Endothelial cell of umbilical vein (primary cell): ENCODE measurements at regions not wholly inside any gene's neighbourhood (a gene's known extent, or its start where the extent isn't known, plus 50 kb on each side); places are given as distances from the start of the nearest gene placed in this dataset.

ENCODE experiments used
- BruUV-seq: library from RNA; stranded (reverse); fragments of 400-500 nt; replicated peaks from 2 replicates; lab custom pipeline; 2021; lab: Mats Ljungman, UMichigan
- CTCF ChIA-PET: fragments of 300-600, 350-600 bp; sonication (Branson Sonifier 250); formaldehyde crosslinking; loops from one replicate; lab custom pipeline; 2021; ENCODE audit warnings: antibody characterized with exemption, inconsistent platforms; lab: Charles Lee
- POLR2A ChIA-PET: fragments of 300-600, 350-600 bp; sonication (Branson Sonifier 250); formaldehyde crosslinking; loops from one replicate; lab custom pipeline; 2021; ENCODE audit warnings: antibody characterized with exemption, inconsistent platforms; lab: Charles Lee
- DNase-seq: peaks from one replicate; pipeline ENCODE4 v3.0.0-alpha.2; 2011; ENCODE audit warnings: low read depth, low spot score
- FAIRE-seq: peaks from 2 replicates; lab custom pipeline; 2011; peaks lifted over from hg19 to GRCh38; lab: Jason Lieb, UNC
- H2AFZ ChIP-seq: 2 replicates; pipeline ENCODE4 v1.6.0; 2012; ENCODE audit warnings: low read depth, low read length, control low read depth, inconsistent platforms
- H3K27ac ChIP-seq: 2 replicates; pipeline ENCODE4 v1.5.1; 2011; ENCODE audit warnings: low read depth, mild to moderate bottlenecking, control low read depth, low read length, moderate library complexity; ENCODE audit not compliant: insufficient read depth
- H3K27me3 ChIP-seq, 2 experiments: 2 replicates each; pipeline versions ENCODE4 v1.6.0 to v1.6.1; 2011; ENCODE audit warnings: low read length in 2 of 2, mixed read lengths in 1 of 2; ENCODE audit not compliant: control insufficient read depth in 2 of 2, insufficient read depth in 2 of 2
- H3K36me3 ChIP-seq, 2 experiments: 2 replicates in 1 of 2; 3 replicates in 1 of 2; pipeline ENCODE4 v1.5.1; 2011; ENCODE audit warnings: low read length in 2 of 2, mild to moderate bottlenecking in 1 of 2, moderate library complexity in 1 of 2; ENCODE audit not compliant: control insufficient read depth in 2 of 2, insufficient read depth in 2 of 2; ENCODE audit errors: extremely low read depth in 1 of 2
- H3K4me1 ChIP-seq: 3 replicates; pipeline ENCODE4 v1.5.1; 2011; ENCODE audit warnings: mild to moderate bottlenecking, low read length; ENCODE audit not compliant: control insufficient read depth, insufficient read depth; ENCODE audit errors: extremely low read depth
- H3K4me2 ChIP-seq: 2 replicates; pipeline ENCODE4 v1.6.1; 2011; ENCODE audit warnings: low read length, control low read depth, mixed read lengths; ENCODE audit not compliant: insufficient read depth
- H3K4me3 ChIP-seq, 3 experiments: fragments of 200-600 bp in 1 of 3; sonication (generic), shearing (Covaris generic) in 1 of 3; replicated peaks in 1 of 3; 2 replicates each; pipeline ENCODE4 v1.5.1; 2011 to 2016; ENCODE audit warnings: control low read depth in 3 of 3, low read length in 3 of 3, mild to moderate bottlenecking in 2 of 3, inconsistent platforms in 1 of 3, low read depth in 1 of 3, moderate library complexity in 1 of 3; ENCODE audit not compliant: insufficient read depth in 1 of 3
- H3K79me2 ChIP-seq: 2 replicates; pipeline ENCODE4 v1.6.0; 2012; ENCODE audit warnings: low read length, inconsistent platforms; ENCODE audit not compliant: control insufficient read depth, insufficient read depth
- H3K9ac ChIP-seq: replicated peaks from 2 replicates; pipeline ENCODE3; 2011; ENCODE audit warnings: low read length, control low read depth; ENCODE audit not compliant: insufficient read depth; ENCODE audit errors: extremely low read depth
- H3K9me1 ChIP-seq: replicated peaks from 3 replicates; pipeline ENCODE4 v1.6.0; 2011; ENCODE audit warnings: mild to moderate bottlenecking, low read length; ENCODE audit not compliant: control insufficient read depth, insufficient read depth; ENCODE audit errors: extremely low read depth
- H3K9me3 ChIP-seq: replicated peaks from 2 replicates; pipeline ENCODE4 v1.5.1; 2012; ENCODE audit warnings: low read length, inconsistent platforms; ENCODE audit not compliant: control insufficient read depth, insufficient read depth
- H4K20me1 ChIP-seq: replicated peaks from 2 replicates; pipeline ENCODE3; 2011; ENCODE audit warnings: mild to moderate bottlenecking, low read length; ENCODE audit not compliant: control insufficient read depth, insufficient read depth; ENCODE audit errors: extremely low read depth
- CTCF ChIP-seq, 2 donors: IDR thresholded peaks; 1 replicate in 1 of 2; 2 replicates in 1 of 2; pipeline ENCODE4 v1.5.1; 2011; ENCODE audit warnings: low read length in 2 of 2, mild to moderate bottlenecking in 2 of 2, moderate library complexity in 2 of 2, control low read depth in 1 of 2, inconsistent platforms in 1 of 2, low read depth in 1 of 2; ENCODE audit not compliant: insufficient read depth in 1 of 2; ENCODE audit errors: extremely low read depth in 1 of 2
- EZH2 ChIP-seq: IDR thresholded peaks from 2 replicates; pipeline ENCODE4 v1.6.1; 2012; ENCODE audit warnings: borderline replicate concordance, low read depth, mild to moderate bottlenecking, moderate library complexity, low read length, inconsistent platforms; ENCODE audit not compliant: severe bottlenecking
- FOS ChIP-seq: IDR thresholded peaks from 2 replicates; pipeline ENCODE4 v1.6.1; 2011; ENCODE audit warnings: mild to moderate bottlenecking, low read length, moderate library complexity, borderline replicate concordance; ENCODE audit not compliant: insufficient read depth
- GATA2 ChIP-seq: IDR thresholded peaks from 2 replicates; pipeline ENCODE4 v1.7.0; 2011; ENCODE audit warnings: low read depth, mild to moderate bottlenecking, moderate library complexity, mixed read lengths, low read length; ENCODE audit not compliant: insufficient read length, insufficient read depth
- JUN ChIP-seq: IDR thresholded peaks from 2 replicates; pipeline ENCODE4 v1.6.1; 2011; ENCODE audit warnings: borderline replicate concordance, low read depth; ENCODE audit not compliant: insufficient read length, insufficient read depth
- MAX ChIP-seq: IDR thresholded peaks from 2 replicates; pipeline ENCODE4 v1.6.1; 2011; ENCODE audit not compliant: insufficient read depth, insufficient read length
- MYC ChIP-seq: IDR thresholded peaks from one replicate; pipeline ENCODE4 v1.6.1; 2011; ENCODE audit warnings: mild to moderate bottlenecking, low read depth, low read length
- POLR2A ChIP-seq: IDR thresholded peaks from 2 replicates; pipeline ENCODE4 v1.6.1; 2012; ENCODE audit warnings: low read depth, mild to moderate bottlenecking, control low read depth, low read length
- POLR2AphosphoS5 ChIP-seq: IDR thresholded peaks from 2 replicates; pipeline ENCODE4 v1.6.1; 2012; ENCODE audit warnings: low read depth, mild to moderate bottlenecking, control low read depth, low read length, moderate library complexity; ENCODE audit not compliant: insufficient read depth
- dilution Hi-C: fragments of 300-500 bp; cut with MboI; formaldehyde crosslinking; loops from one replicate; pipeline ENCODE4 v1.15.0; 2019; ENCODE audit warnings: low sequenced_read_pairs; ENCODE audit not compliant: extremely low pct_ligation_motif_present
- intact Hi-C: fragments of 100-400 bp; cut with micrococcal nuclease; formaldehyde crosslinking; loops from one replicate; pipeline ENCODE4 v1.10.0; 2022

- no peaks in the 10 kb centered on the region for H3K9me1 ChIP-seq
- dilution Hi-C loops (no loop called here), intact Hi-C loops (no loop called here)
- no peak for DNase-seq
- H3K4me3 ChIP-seq = no peak overlapping the region
- peaks cover 0 to 1% of the 10 kb centered on the region in 2 experiments for H3K27me3 ChIP-seq
- BruUV-seq = no TSS peak
- H3K9ac ChIP-seq = no peak overlapping the region
- no peak overlapping the region for H3K27ac ChIP-seq
- TF ChIP-seq FOS = no peak
- TF ChIP-seq POLR2AphosphoS5 = no peak
- TF ChIP-seq MYC = no peak
- TF ChIP-seq POLR2A = no peak
- TF ChIP-seq MAX = no peak
- H3K36me3 ChIP-seq = no peaks in the 10 kb centered on the region
- H2AFZ ChIP-seq = no peak overlapping the region
- H3K4me2 ChIP-seq = no peak overlapping the region
- no peaks in the 10 kb centered on the region for H3K79me2 ChIP-seq
- FAIRE-seq = no peak
- POLR2A ChIA-PET = no interaction called here
- CTCF ChIA-PET = interaction anchor here (0.8 kb wide), 1 partner anchor 10 kb away, joined by 3 read pairs; no protein-coding TSS in a partner anchor
- H3K9me3 ChIP-seq = no peaks in the 10 kb centered on the region
- H4K20me1 ChIP-seq = no peaks in the 10 kb centered on the region
- no peaks in the 10 kb centered on the region for H3K4me1 ChIP-seq
These were observed 78.8 kb upstream of the PRPS1 start for GRCh38 chrX:107549504-107549903.

- POLR2A ChIA-PET = interaction anchor here (0.6 kb wide), 1 partner anchor 233 kb away, joined by 7 read pairs; no protein-coding TSS in a partner anchor
- Histone ChIP-seq H3K27me3 (peaks cover 0 to 1% of the 10 kb centered on the region in 2 experiments), H3K9me3 (no peaks in the 10 kb centered on the region), H3K79me2 (no peaks in the 10 kb centered on the region), H3K27ac (no peak overlapping the region), H2AFZ (no peak overlapping the region), H3K4me1 (no peaks in the 10 kb centered on the region), H3K9ac (no peak overlapping the region), H3K9me1 (no peaks in the 10 kb centered on the region), H3K36me3 (no peaks in the 10 kb centered on the region), H3K4me2 (no peak overlapping the region), H3K4me3 (no peak overlapping the region), H4K20me1 (no peaks in the 10 kb centered on the region)
- CTCF ChIA-PET = no interaction called here
- DNase-seq (no peak), FAIRE-seq (no peak)
- no TSS peak for BruUV-seq
- dilution Hi-C loops (no loop called here), intact Hi-C loops (no loop called here)
- TF ChIP-seq POLR2A (no peak), EZH2 (no peak), GATA2 (no peak), MAX (no peak), MYC (no peak), FOS (no peak), POLR2AphosphoS5 (no peak), JUN (no peak), CTCF (IDR thresholded peaks at IDR 0.05; ENCODE audit: extremely low read depth in 1 of 2, insufficient read depth in 1 of 2, low read depth in 1 of 2, low read length in 2 of 2) (no peak)
These were observed 76.8 kb upstream of the PRPS1 start for GRCh38 chrX:107551546-107551945.
